ENCODE measurements at regions not wholly inside any gene's neighbourhood (a gene's known extent, or its start where the extent isn't known, plus 50 kb on each side); places are given as distances from the start of the nearest gene placed in this dataset.

- TF ChIP-seq CTCF (conservative IDR thresholded peaks at IDR 0.05; ENCODE audit: low read depth, low read length) = no peak
- TF ChIP-seq EZH2 (IDR thresholded peaks at IDR 0.05; ENCODE audit: low read length, unreplicated experiment) = no peak
- no peak for TF ChIP-seq EZH2phosphoT487 (IDR thresholded peaks at IDR 0.05; ENCODE audit: borderline replicate concordance, low read length)
Observed at GRCh38 chr9:21546949-21547348, 64.8 kb upstream of the IFNE start.

Measured in PC-3 (cell line).